IMR-90 (cell line): ENCODE measurements at regions not wholly inside any gene's neighbourhood (a gene's known extent, or its start where the extent isn't known, plus 50 kb on each side); places are given as distances from the start of the nearest gene placed in this dataset.

Experiments
- BHLHE40 ChIP-seq: fragments of 150-350 bp; IDR thresholded peaks from 2 replicates; pipeline ENCODE4 v1.6.1; 2016; ENCODE audit warnings: mild to moderate bottlenecking, low read depth, low read length
- CEBPB ChIP-seq: IDR thresholded peaks from 2 replicates; pipeline ENCODE4 v1.6.1; 2012; ENCODE audit warnings: low read depth, low read length, improper control_type of control experiment
- CHD1 ChIP-seq: IDR thresholded peaks from 2 replicates; pipeline ENCODE4 v1.6.1; 2012; ENCODE audit warnings: low read depth, low read length, improper control_type of control experiment
- CTCF ChIP-seq: conservative IDR thresholded peaks from 2 replicates; pipeline ENCODE4 v1.5.1; 2012; ENCODE audit warnings: mild to moderate bottlenecking, low read depth, low read length, improper control_type of control experiment
- MAFK ChIP-seq: IDR thresholded peaks from 2 replicates; pipeline ENCODE4 v1.6.1; 2012; ENCODE audit warnings: low read depth, low read length, improper control_type of control experiment
- MAZ ChIP-seq: IDR thresholded peaks from 2 replicates; pipeline ENCODE4 v1.6.1; 2012; ENCODE audit warnings: low read depth, mild to moderate bottlenecking, low read length, improper control_type of control experiment, moderate library complexity, borderline replicate concordance
- MXI1 ChIP-seq: IDR thresholded peaks from 2 replicates; pipeline ENCODE4 v1.6.1; 2012; ENCODE audit warnings: low read depth, mild to moderate bottlenecking, low read length, moderate library complexity, borderline replicate concordance
- POLR2A ChIP-seq: IDR thresholded peaks from 2 replicates; pipeline ENCODE4 v1.6.1; 2012; ENCODE audit warnings: mild to moderate bottlenecking, low read depth, low read length
- RAD21 ChIP-seq: IDR thresholded peaks from 2 replicates; pipeline ENCODE4 v1.6.1; 2012; ENCODE audit warnings: low read length, improper control_type of control experiment
- RCOR1 ChIP-seq: IDR thresholded peaks from 2 replicates; pipeline ENCODE4 v1.6.1; 2012; ENCODE audit warnings: mild to moderate bottlenecking, low read length, improper control_type of control experiment; ENCODE audit not compliant: insufficient replicate concordance
- RFX5 ChIP-seq: IDR thresholded peaks from 2 replicates; pipeline ENCODE4 v1.8.0; 2012; ENCODE audit warnings: low read depth, mild to moderate bottlenecking, low read length, moderate library complexity
- SMC3 ChIP-seq: fragments of 150-350 bp; IDR thresholded peaks from 2 replicates; pipeline ENCODE4 v1.6.1; 2016; ENCODE audit warnings: low read depth, mild to moderate bottlenecking, antibody characterized with exemption, low read length, moderate library complexity
- USF2 ChIP-seq: fragments of 150-350 bp; IDR thresholded peaks from 2 replicates; pipeline ENCODE4 v1.6.1; 2017; ENCODE audit warnings: mild to moderate bottlenecking, antibody characterized with exemption, low read length, low read depth

- no peak for TF ChIP-seq POLR2A
- TF ChIP-seq CTCF, result no peak
- TF ChIP-seq CEBPB, result no peak
- TF ChIP-seq SMC3, result no peak
- TF ChIP-seq RFX5, result no peak
- TF ChIP-seq MAFK, result no peak
- TF ChIP-seq BHLHE40, result no peak
- TF ChIP-seq RAD21, result no peak
- TF ChIP-seq USF2, result no peak
- TF ChIP-seq MAZ, result no peak
- no peak for TF ChIP-seq RCOR1
- TF ChIP-seq MXI1, result no peak
- no peak for TF ChIP-seq CHD1
Measured at GRCh38 chr18:51957001-51957400, 383.0 kb upstream of the DCC start.
